HEK293T (cell line): ENCODE measurements at regions not wholly inside any gene's neighbourhood (a gene's known extent, or its start where the extent isn't known, plus 50 kb on each side); places are given as distances from the start of the nearest gene placed in this dataset.

Experiments used
- CTCF ChIA-PET: fragments of 350-600 bp; formaldehyde crosslinking; extraction: SDS; loops from one replicate; lab custom pipeline; 2021; ENCODE audit warnings: antibody characterized with exemption, inconsistent platforms; lab: Yijun Ruan, JAX
- POLR2A ChIA-PET: fragments of 350-600 bp; formaldehyde crosslinking; extraction: SDS; loops from one replicate; lab custom pipeline; 2020; ENCODE audit warnings: antibody characterized with exemption, inconsistent platforms; lab: Yijun Ruan, JAX
- DNase-seq: peaks from one replicate; pipeline ENCODE4 v3.0.0; 2012; ENCODE audit warnings: mixed read lengths; ENCODE audit errors: extremely low spot score
- ARNT ChIP-seq: fragments of 450-650 bp; IDR thresholded peaks from 2 replicates; pipeline ENCODE4 v1.6.1; 2017; ENCODE audit warnings: mild to moderate bottlenecking
- BHLHE40 ChIP-seq: fragments of 450-650 bp; IDR thresholded peaks from 2 replicates; pipeline ENCODE4 v1.6.1; 2016; ENCODE audit warnings: mild to moderate bottlenecking, moderate library complexity, borderline replicate concordance
- CTBP1 ChIP-seq: fragments of 450-650 bp; IDR thresholded peaks from 2 replicates; pipeline ENCODE4 v1.6.1; 2016; ENCODE audit warnings: borderline replicate concordance
- ELF4 ChIP-seq: fragments of 450-650 bp; IDR thresholded peaks from 2 replicates; pipeline ENCODE4 v1.6.1; 2017; ENCODE audit warnings: antibody characterized with exemption
- FOXA1 ChIP-seq: fragments of 450-650 bp; IDR thresholded peaks from 2 replicates; pipeline ENCODE4 v1.6.1; 2016; ENCODE audit warnings: mild to moderate bottlenecking
- FOXK2 ChIP-seq: fragments of 450-650 bp; IDR thresholded peaks from 2 replicates; pipeline ENCODE4 v1.6.1; 2016; ENCODE audit warnings: mild to moderate bottlenecking
- FOXM1 ChIP-seq: fragments of 450-650 bp; IDR thresholded peaks from 2 replicates; pipeline ENCODE4 v1.6.1; 2017; ENCODE audit warnings: mild to moderate bottlenecking, borderline replicate concordance
- HDGF ChIP-seq: fragments of 450-650 bp; IDR thresholded peaks from 2 replicates; pipeline ENCODE4 v1.6.1; 2017; ENCODE audit warnings: antibody characterized with exemption, borderline replicate concordance
- L3MBTL2 ChIP-seq: fragments of 450-650 bp; conservative IDR thresholded peaks from 2 replicates; pipeline ENCODE4 v1.6.1; 2016; ENCODE audit warnings: mild to moderate bottlenecking
- LEF1 ChIP-seq: fragments of 450-650 bp; IDR thresholded peaks from 2 replicates; pipeline ENCODE4 v1.6.1; 2017; ENCODE audit warnings: mild to moderate bottlenecking, borderline replicate concordance
- NFRKB ChIP-seq: fragments of 450-650 bp; IDR thresholded peaks from 2 replicates; pipeline ENCODE4 v1.6.1; 2016; ENCODE audit warnings: mild to moderate bottlenecking, moderate library complexity
- SP1 ChIP-seq: fragments of 450-650 bp; IDR thresholded peaks from 2 replicates; pipeline ENCODE4 v1.6.1; 2017
- SUZ12 ChIP-seq: fragments of 450-650 bp; IDR thresholded peaks from 2 replicates; pipeline ENCODE4 v1.6.1; 2016; ENCODE audit warnings: mild to moderate bottlenecking
- TARDBP ChIP-seq: fragments of 450-650 bp; IDR thresholded peaks from 2 replicates; pipeline ENCODE4 v1.6.1; 2016
- ZNF384 ChIP-seq: fragments of 450-650 bp; IDR thresholded peaks from 2 replicates; pipeline ENCODE4 v1.6.1; 2016
- TF ChIP-seq, protein P1 (sequence below): fragments of 450-650 bp; IDR thresholded peaks from 2 replicates; pipeline ENCODE4 v1.6.1; 2016

DNA sequence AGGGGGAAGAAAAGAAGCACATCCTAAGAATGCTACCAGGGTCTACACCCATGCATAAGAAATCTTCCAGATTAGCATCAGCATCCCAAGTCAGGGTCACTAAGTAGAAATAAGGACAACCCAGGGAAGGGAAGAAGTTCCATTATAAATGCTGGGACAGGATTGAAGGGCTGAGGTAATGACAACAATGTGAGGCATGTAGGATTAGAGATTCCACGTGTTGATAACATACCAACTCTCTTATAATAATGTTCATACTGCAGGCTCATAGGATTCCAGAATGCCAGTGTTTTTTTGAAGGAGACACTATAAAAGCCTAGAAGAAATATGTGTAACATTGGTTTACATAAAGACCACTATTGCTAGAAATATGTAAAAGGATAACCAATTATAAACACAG, 201.2 kb downstream of the MID1IP1 start:
- POLR2A ChIA-PET: no interaction called here

DNA sequence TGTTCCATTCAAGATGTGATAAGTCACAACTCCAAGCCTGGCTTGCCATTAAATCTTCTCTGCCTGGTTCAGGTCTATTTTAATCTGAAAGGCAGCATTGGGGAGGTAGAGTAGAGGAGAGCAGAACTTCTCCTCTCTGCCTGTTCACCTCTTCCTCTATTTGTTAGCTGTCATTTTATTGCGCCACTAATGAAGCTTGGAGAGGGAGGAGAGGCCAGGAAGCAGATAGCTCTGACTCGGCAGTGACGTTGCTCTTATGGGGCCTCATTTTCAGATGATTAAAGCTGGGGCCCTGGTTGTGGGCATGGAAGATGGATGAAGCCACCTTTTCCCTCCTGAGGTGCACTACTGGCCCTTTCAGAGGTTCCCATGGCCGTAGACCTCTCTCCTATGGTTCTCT, 207.3 kb downstream of the MID1IP1 start:
- TF ChIP-seq ARNT: no peak
- no peak for TF ChIP-seq BHLHE40
- no peak for TF ChIP-seq FOXK2
- TF ChIP-seq FOXM1: no peak
- TF ChIP-seq L3MBTL2: no peak
- TF ChIP-seq TARDBP: no peak
- no peak for TF ChIP-seq SUZ12
- no peak for TF ChIP-seq SP1
- TF ChIP-seq NFRKB: no peak
- TF ChIP-seq ZNF384: no peak
- TF ChIP-seq CTBP1: no peak
- no peak for TF ChIP-seq ELF4
- TF ChIP-seq FOXA1: no peak
- no peak for TF ChIP-seq LEF1
- TF ChIP-seq, protein P1, sequence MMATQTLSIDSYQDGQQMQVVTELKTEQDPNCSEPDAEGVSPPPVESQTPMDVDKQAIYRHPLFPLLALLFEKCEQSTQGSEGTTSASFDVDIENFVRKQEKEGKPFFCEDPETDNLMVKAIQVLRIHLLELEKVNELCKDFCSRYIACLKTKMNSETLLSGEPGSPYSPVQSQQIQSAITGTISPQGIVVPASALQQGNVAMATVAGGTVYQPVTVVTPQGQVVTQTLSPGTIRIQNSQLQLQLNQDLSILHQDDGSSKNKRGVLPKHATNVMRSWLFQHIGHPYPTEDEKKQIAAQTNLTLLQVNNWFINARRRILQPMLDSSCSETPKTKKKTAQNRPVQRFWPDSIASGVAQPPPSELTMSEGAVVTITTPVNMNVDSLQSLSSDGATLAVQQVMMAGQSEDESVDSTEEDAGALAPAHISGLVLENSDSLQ: no peak
- TF ChIP-seq HDGF: no peak
- POLR2A ChIA-PET: no interaction called here
- CTCF ChIA-PET: no interaction called here
- no peak for DNase-seq

More for the DNA sequence above, 201.2 kb downstream of the MID1IP1 start:
- DNase-seq: no peak
- CTCF ChIA-PET: no interaction called here
- TF ChIP-seq CTBP1: no peak
- no peak for TF ChIP-seq FOXK2
- no peak for TF ChIP-seq ZNF384
- TF ChIP-seq SUZ12: no peak
- TF ChIP-seq L3MBTL2: no peak
- TF ChIP-seq TARDBP: no peak

DNA sequence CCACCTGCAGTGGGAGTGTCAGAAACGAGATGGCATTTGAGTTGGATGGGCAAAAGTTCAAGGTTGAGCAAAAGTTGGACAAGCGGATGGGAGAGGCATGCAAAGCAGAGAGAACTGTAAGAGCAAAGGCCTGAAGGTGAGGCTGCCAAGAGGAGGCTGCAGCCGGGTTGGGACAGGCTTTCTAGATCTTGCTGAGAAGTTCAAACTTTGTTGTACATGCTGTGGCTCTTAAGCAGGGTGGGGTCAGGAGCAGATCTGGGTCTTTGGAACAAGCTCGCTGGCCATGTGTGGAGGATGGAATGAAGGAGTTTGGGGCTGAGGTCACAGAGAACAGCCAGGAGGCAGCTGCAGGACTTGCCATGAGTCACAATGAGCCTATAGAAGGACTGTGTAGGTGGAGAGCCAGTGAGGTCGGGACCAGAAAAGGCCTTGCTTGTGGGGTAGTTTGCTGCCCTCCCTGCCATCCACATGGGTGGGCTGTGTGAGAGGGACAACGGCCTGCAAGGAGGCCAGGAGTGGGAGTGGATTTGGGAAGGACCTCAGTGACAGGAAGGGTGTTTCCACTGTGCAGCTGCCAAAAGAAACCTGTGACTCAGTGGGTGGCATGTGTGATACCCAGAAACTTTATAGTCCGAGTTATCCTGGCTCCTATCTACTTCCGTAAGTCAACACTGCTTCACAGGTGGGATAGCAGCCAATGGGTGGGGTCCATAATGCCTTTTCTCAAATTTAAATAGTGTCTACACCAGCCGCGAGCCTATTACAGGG, 210.4 kb downstream of the MID1IP1 start:
- no peak for TF ChIP-seq L3MBTL2
- no peak for TF ChIP-seq SUZ12
- no peak for TF ChIP-seq CTBP1
- TF ChIP-seq BHLHE40: no peak
- no peak for TF ChIP-seq ELF4
- TF ChIP-seq ARNT: no peak
- TF ChIP-seq HDGF: no peak
- TF ChIP-seq FOXK2: no peak
- POLR2A ChIA-PET: no interaction called here
- CTCF ChIA-PET: no interaction called here
- DNase-seq: no peak

DNA sequence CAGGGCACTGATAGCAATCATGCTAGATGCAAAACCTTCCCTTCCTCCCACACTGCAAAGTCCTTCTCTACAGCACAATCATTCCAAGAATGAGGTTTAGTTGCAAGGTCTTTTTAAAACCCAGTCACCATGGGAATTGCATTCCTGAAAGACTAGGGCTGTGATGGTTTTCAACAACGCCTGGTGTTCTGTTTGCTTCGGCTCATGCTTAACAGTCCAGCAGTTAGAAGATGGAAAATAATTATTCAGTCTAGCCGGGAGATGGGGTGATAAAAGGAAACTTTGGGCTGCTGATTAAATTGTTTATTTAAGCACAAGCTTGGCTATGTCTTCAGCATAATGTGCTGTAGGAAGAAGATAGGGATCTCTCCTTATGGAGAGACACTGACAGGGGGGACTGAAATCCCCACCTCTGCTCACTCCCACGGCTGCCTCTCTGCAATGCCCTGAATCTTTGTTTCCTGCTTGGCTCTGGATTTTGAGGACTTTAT, 211.4 kb downstream of the MID1IP1 start:
- no peak for TF ChIP-seq FOXA1
- CTCF ChIA-PET: no interaction called here
- no peak for DNase-seq
- POLR2A ChIA-PET: no interaction called here

DNA sequence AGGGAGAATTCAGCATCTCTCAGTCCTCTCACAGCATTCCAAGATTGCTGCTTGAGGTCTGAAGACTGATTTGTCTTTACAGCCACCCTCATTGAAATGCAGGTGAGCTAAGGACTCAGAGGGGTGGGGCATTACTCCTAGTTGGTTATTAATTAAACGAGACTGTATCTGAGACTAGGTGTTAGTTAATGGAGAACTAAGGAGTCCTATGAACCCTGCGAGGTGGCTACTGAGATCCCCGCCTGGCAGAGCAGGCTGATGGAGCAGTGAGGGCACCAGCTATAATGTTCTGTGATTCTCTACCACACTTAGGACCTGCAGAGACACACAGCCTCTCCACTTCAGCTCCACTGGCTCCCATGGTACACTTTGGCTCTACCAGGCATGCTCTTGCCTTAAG, 215.3 kb downstream of the MID1IP1 start:
- ChIA-PET CTCF (no interaction called here), POLR2A (no interaction called here)
- DNase-seq: no peak
- TF ChIP-seq L3MBTL2 (no peak), ARNT (no peak), HDGF (no peak), LEF1 (no peak), TARDBP (no peak), FOXM1 (no peak), ELF4 (no peak), NFRKB (no peak), FOXA1 (no peak), BHLHE40 (no peak), SP1 (no peak), FOXK2 (no peak), CTBP1 (no peak), ZNF384 (no peak), SUZ12 (no peak)
- TF ChIP-seq, protein P1: no peak

DNA sequence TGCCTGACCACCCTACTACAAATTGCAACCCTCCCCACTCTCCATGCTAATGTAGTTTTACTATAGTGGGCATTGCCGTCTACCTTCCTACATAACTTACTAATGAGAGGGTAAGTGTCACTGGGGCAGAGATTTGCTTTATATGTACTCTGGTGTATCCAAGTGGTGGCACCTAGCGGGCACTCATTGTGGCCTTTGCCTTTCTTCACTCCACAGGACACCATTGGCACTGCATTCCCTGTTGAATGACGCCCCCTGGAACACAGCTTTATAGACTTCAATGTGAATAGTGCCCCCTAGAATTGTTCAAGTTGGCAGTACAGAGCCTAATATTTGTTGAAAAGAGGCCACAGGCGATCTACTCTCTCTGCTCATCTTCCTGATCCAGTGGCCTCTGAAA, 215.8 kb downstream of the MID1IP1 start:
- CTCF ChIA-PET: no interaction called here
- no peak for DNase-seq
- no peak for TF ChIP-seq FOXA1
- no peak for TF ChIP-seq NFRKB
- TF ChIP-seq CTBP1: no peak
- no peak for TF ChIP-seq FOXM1
- POLR2A ChIA-PET: no interaction called here

DNA sequence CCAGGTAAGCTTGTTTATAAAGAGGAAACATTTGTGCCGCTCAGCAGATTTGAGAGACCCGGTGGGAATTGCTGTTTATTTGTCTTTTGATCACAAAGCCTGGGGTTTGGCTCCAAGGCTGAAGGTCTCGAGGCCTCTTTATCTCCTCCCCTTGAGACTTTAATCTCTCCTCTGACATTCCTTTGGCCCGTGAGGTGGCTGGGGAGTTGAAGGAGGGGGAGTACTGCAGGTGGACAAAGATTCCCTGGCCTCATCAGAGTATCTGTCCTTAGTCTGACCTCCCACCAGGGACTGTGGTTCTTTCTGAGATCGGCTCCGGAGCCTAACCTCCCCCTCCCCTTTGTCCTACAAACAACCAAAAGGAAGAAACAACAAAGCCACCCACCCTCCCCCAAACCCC, 216.5 kb downstream of the MID1IP1 start:
- ChIA-PET CTCF (no interaction called here), POLR2A (no interaction called here)
- TF ChIP-seq HDGF (no peak), SUZ12 (no peak), BHLHE40 (no peak), L3MBTL2 (no peak), SP1 (no peak), ELF4 (no peak), CTBP1 (no peak), ARNT (no peak), LEF1 (no peak), TARDBP (no peak)
- TF ChIP-seq, protein P1: no peak
- DNase-seq: no peak
